ENCODE measurements at regions not wholly inside any gene's neighbourhood (a gene's known extent, or its start where the extent isn't known, plus 50 kb on each side); places are given as distances from the start of the nearest gene placed in this dataset.

DNA sequence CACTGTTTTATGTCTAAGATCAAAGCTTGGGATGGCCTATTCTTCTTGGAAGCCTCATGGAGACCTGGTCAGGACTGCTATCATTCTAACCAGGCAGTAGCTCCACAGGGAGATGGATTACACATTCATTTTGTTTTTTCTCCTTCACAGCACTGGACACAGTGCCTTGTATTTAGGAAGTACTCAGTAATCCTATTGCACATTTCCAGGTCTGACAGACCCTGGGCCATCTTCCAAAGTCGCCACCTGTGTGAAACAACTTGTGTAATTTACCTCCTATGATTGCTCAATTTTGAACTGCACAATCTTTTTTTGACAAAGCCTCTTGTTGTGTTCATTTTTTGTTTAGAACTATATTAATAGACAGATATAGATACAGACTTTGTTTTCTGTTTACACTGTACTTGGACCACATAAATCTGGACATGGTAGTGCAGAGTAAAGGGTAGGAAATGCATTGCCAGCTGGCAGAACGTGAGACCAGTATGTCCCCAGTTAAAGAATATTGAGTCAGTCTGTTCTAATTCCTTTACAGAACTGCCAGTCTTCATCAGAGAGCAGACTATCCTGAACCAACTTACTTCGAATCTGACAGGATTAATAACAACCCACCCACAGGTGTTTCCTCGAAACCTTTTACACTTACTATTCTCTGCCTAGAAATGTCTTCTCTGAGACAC lies 277.8 kb upstream of the CYRIA start:
- TF ChIP-seq, protein P1, sequence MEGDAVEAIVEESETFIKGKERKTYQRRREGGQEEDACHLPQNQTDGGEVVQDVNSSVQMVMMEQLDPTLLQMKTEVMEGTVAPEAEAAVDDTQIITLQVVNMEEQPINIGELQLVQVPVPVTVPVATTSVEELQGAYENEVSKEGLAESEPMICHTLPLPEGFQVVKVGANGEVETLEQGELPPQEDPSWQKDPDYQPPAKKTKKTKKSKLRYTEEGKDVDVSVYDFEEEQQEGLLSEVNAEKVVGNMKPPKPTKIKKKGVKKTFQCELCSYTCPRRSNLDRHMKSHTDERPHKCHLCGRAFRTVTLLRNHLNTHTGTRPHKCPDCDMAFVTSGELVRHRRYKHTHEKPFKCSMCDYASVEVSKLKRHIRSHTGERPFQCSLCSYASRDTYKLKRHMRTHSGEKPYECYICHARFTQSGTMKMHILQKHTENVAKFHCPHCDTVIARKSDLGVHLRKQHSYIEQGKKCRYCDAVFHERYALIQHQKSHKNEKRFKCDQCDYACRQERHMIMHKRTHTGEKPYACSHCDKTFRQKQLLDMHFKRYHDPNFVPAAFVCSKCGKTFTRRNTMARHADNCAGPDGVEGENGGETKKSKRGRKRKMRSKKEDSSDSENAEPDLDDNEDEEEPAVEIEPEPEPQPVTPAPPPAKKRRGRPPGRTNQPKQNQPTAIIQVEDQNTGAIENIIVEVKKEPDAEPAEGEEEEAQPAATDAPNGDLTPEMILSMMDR (conservative IDR thresholded peaks at IDR 0.05): no peak
- TF ChIP-seq EZH2 (IDR thresholded peaks at IDR 0.05; ENCODE audit: low read depth): no peak

Data from PC-9 (cell line).